ENCODE measurements at regions not wholly inside any gene's neighbourhood (a gene's known extent, or its start where the extent isn't known, plus 50 kb on each side); places are given as distances from the start of the nearest gene placed in this dataset.

DNA sequence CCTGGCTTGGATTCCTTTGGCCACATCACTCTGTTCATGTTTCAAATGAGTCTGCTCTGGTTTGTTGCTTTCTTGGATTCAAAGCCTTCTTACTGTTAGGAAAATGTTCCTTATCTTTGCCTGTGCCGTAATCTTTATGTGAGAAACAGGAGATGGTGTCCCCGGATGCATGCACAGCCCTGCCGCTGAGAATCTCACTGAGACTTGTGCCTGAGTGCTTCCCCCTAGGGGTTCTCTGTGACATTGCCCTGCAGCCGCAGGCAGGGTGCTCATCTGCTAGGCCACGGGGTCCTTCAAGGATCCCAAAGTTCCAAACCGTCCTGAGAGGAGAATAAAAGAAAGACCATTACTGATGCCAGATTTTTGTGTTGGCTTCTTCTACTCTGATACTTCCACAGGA, 81.4 kb upstream of the ANKRD55 start:
- TF ChIP-seq, protein P1, sequence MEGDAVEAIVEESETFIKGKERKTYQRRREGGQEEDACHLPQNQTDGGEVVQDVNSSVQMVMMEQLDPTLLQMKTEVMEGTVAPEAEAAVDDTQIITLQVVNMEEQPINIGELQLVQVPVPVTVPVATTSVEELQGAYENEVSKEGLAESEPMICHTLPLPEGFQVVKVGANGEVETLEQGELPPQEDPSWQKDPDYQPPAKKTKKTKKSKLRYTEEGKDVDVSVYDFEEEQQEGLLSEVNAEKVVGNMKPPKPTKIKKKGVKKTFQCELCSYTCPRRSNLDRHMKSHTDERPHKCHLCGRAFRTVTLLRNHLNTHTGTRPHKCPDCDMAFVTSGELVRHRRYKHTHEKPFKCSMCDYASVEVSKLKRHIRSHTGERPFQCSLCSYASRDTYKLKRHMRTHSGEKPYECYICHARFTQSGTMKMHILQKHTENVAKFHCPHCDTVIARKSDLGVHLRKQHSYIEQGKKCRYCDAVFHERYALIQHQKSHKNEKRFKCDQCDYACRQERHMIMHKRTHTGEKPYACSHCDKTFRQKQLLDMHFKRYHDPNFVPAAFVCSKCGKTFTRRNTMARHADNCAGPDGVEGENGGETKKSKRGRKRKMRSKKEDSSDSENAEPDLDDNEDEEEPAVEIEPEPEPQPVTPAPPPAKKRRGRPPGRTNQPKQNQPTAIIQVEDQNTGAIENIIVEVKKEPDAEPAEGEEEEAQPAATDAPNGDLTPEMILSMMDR (IDR thresholded peaks at IDR 0.05) = peak; percentile 85
- TF ChIP-seq ZFX (IDR thresholded peaks at IDR 0.05; ENCODE audit: borderline replicate concordance) = no peak
